GM12878 (cell line): ENCODE measurements at regions not wholly inside any gene's neighbourhood (a gene's known extent, or its start where the extent isn't known, plus 50 kb on each side); places are given as distances from the start of the nearest gene placed in this dataset.

ENCODE experiments used
- ATAC-seq: fragments of 200-7000 bp; cut with Tn5 transposase; 3 replicates; pipeline ENCODE4 v1.9.1; 2020; ENCODE audit warnings: mild to moderate bottlenecking, moderate library complexity
- BruUV-seq: library from RNA; stranded (reverse); fragments of 400-500 nt; replicated peaks from 2 replicates; lab custom pipeline; 2021; lab: Mats Ljungman, UMichigan
- CTCF ChIA-PET: fragments of 300-600 bp; sonication (Branson Sonifier 250); formaldehyde crosslinking; extraction: SDS; loops from one replicate; lab custom pipeline; 2021; ENCODE audit warnings: inconsistent platforms; lab: Yijun Ruan, JAX
- POLR2A ChIA-PET: fragments of 350-600 bp; formaldehyde crosslinking; extraction: SDS; loops from one replicate; lab custom pipeline; 2021; ENCODE audit warnings: inconsistent platforms; lab: Charles Lee
- RAD21 ChIA-PET: fragments of 300-600 bp; sonication (Branson Sonifier 250); formaldehyde crosslinking; loops from one replicate; lab custom pipeline; 2023; ENCODE audit warnings: antibody characterized with exemption; ENCODE audit not compliant: unreplicated experiment; lab: Charles Lee
- SMC1A ChIA-PET: fragments of 300-600 bp; sonication (Branson Sonifier 250); formaldehyde crosslinking; loops from one replicate; lab custom pipeline; 2023; ENCODE audit not compliant: unreplicated experiment, uncharacterized antibody; lab: Charles Lee
- DNase-seq: peaks from one replicate; pipeline ENCODE4 v3.0.0-alpha.2; 2011; ENCODE audit warnings: low read depth, low spot score
- FAIRE-seq: peaks from 3 replicates; lab custom pipeline; 2011; peaks lifted over from hg19 to GRCh38; lab: Jason Lieb, UNC
- H2AFZ ChIP-seq: 2 replicates; pipeline ENCODE4 v1.6.0; 2011; ENCODE audit warnings: low read depth, low read length, control low read depth; ENCODE audit not compliant: control insufficient read depth
- H3K27ac ChIP-seq: 2 replicates; pipeline ENCODE4 v1.5.1; 2011; ENCODE audit warnings: control low read depth; ENCODE audit not compliant: control insufficient read depth, insufficient read depth
- H3K27me3 ChIP-seq, 2 experiments: replicated peaks in 1 of 2; 2 replicates each; pipeline versions ENCODE4 v1.6.0 to v1.6.1; 2011; ENCODE audit warnings: low read length in 1 of 2; ENCODE audit not compliant: control insufficient read depth in 2 of 2, insufficient read depth in 2 of 2
- H3K36me3 ChIP-seq, 2 experiments: 2 replicates each; pipeline ENCODE4 v1.5.1; 2011; ENCODE audit warnings: low read length in 1 of 2; ENCODE audit not compliant: control insufficient read depth in 2 of 2, insufficient read depth in 2 of 2
- H3K4me1 ChIP-seq: 2 replicates; pipeline ENCODE4 v1.6.1; 2011; ENCODE audit warnings: mild to moderate bottlenecking, low read length, moderate library complexity, mixed read lengths; ENCODE audit not compliant: control insufficient read depth, insufficient read depth
- H3K4me2 ChIP-seq: 2 replicates; pipeline ENCODE4 v1.6.0; 2011; ENCODE audit warnings: control low read depth; ENCODE audit not compliant: control insufficient read depth, insufficient read depth
- H3K4me3 ChIP-seq: fragments of 200-600 bp; sonication (generic); 2 replicates; pipeline ENCODE4 v1.5.1; 2016
- H3K79me2 ChIP-seq: 2 replicates; pipeline ENCODE4 v1.6.0; 2011; ENCODE audit warnings: low read length; ENCODE audit not compliant: control insufficient read depth, insufficient read depth
- H3K9ac ChIP-seq: 2 replicates; pipeline ENCODE4 v1.8.0; 2011; ENCODE audit warnings: low read length, control low read depth, mixed read lengths; ENCODE audit not compliant: control insufficient read depth, insufficient read depth
- H3K9me3 ChIP-seq: replicated peaks from 3 replicates; pipeline ENCODE4 v1.5.1; 2011; ENCODE audit warnings: mild to moderate bottlenecking, low read length; ENCODE audit not compliant: control insufficient read depth, insufficient read depth
- H4K20me1 ChIP-seq: 2 replicates; pipeline ENCODE4 v1.6.0; 2011; ENCODE audit not compliant: control insufficient read depth, insufficient read depth
- HCFC1 ChIP-seq: fragments of 150-350 bp; IDR thresholded peaks from 2 replicates; pipeline ENCODE4 v1.6.1; 2014; ENCODE audit warnings: low read length
- IKZF1 ChIP-seq: fragments of 450-650 bp; conservative IDR thresholded peaks from 2 replicates; pipeline ENCODE4 v1.6.1; 2017; ENCODE audit warnings: antibody characterized with exemption, mild to moderate bottlenecking
- JUNB ChIP-seq: IDR thresholded peaks from 2 replicates; pipeline ENCODE4 v1.6.1; 2016; ENCODE audit warnings: antibody characterized with exemption, mild to moderate bottlenecking
- KDM1A ChIP-seq: fragments of 200-600 bp; sonication (generic); IDR thresholded peaks from 2 replicates; pipeline ENCODE4 v1.6.1; 2016; ENCODE audit warnings: borderline replicate concordance
- SRF ChIP-seq, 2 experiments: IDR thresholded peaks; 2 replicates each; pipeline ENCODE4 v1.6.1; 2011; ENCODE audit warnings: low read depth in 2 of 2, low read length in 2 of 2, mild to moderate bottlenecking in 1 of 2, moderate library complexity in 1 of 2
- in situ Hi-C: fragments of 300-500 bp; cut with MboI; formaldehyde crosslinking; loops from 9 replicates; pipeline ENCODE4 v1.14.3; 2018; ENCODE audit warnings: mixed read lengths
- intact Hi-C: fragments of 100-400 bp; cut with micrococcal nuclease; formaldehyde crosslinking; loops from one replicate; pipeline ENCODE4 v1.14.2; 2022; ENCODE audit not compliant: unreplicated experiment
- TF ChIP-seq, protein P1 (sequence below): IDR thresholded peaks from 2 replicates; pipeline ENCODE4 v1.6.1; 2012; ENCODE audit warnings: improper control_type of control experiment, low read depth, low read length; ENCODE audit not compliant: insufficient replicate concordance
- TF ChIP-seq, protein P2 (sequence below): fragments of 450-650 bp; IDR thresholded peaks from 2 replicates; pipeline ENCODE4 v1.6.1; 2018; ENCODE audit warnings: borderline replicate concordance, mild to moderate bottlenecking; ENCODE audit not compliant: partially characterized antibody

DNA sequence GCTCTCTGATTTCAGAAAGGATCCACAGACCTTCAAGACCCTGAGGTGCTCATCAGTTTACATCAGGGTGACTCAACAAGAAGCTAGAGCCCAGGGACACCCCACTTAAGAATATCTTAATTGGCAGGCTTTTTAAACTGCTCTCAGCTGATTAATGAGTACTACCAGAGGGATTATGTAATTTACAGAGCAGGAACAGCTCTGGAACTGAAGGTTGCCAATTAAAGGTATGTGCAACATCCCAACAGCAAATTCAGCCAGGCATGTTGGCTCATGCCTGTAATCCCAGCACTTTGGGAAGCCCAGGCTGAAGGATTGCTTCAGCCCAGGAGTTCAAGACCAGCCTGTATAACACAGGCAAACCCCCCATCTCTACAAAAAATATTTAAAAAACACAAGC is 295.7 kb downstream of the SETD4 start:
- no peak for DNase-seq
- no peaks in the 10 kb centered on the region; a peak in 1 of 4 replicates for H3K27me3 ChIP-seq
- ChIA-PET RAD21 (no interaction called here), CTCF (no interaction called here), POLR2A (no interaction called here), SMC1A (interaction anchor here (1.5 kb wide), 1 partner anchor 11 kb away, joined by 4 read pairs; no protein-coding TSS in a partner anchor)
- no peaks in the 10 kb centered on the region for H3K4me1 ChIP-seq
- no peak overlapping the region for H2AFZ ChIP-seq
- H3K9ac ChIP-seq, result no peak overlapping the region
- no peaks in the 10 kb centered on the region for H3K9me3 ChIP-seq
- TF ChIP-seq HCFC1, result no peak
- no peak for TF ChIP-seq IKZF1
- no peak for TF ChIP-seq SRF (IDR thresholded peaks at IDR 0.05; ENCODE audit: low read depth in 2 of 2, low read length in 2 of 2)
- TF ChIP-seq, protein P1, sequence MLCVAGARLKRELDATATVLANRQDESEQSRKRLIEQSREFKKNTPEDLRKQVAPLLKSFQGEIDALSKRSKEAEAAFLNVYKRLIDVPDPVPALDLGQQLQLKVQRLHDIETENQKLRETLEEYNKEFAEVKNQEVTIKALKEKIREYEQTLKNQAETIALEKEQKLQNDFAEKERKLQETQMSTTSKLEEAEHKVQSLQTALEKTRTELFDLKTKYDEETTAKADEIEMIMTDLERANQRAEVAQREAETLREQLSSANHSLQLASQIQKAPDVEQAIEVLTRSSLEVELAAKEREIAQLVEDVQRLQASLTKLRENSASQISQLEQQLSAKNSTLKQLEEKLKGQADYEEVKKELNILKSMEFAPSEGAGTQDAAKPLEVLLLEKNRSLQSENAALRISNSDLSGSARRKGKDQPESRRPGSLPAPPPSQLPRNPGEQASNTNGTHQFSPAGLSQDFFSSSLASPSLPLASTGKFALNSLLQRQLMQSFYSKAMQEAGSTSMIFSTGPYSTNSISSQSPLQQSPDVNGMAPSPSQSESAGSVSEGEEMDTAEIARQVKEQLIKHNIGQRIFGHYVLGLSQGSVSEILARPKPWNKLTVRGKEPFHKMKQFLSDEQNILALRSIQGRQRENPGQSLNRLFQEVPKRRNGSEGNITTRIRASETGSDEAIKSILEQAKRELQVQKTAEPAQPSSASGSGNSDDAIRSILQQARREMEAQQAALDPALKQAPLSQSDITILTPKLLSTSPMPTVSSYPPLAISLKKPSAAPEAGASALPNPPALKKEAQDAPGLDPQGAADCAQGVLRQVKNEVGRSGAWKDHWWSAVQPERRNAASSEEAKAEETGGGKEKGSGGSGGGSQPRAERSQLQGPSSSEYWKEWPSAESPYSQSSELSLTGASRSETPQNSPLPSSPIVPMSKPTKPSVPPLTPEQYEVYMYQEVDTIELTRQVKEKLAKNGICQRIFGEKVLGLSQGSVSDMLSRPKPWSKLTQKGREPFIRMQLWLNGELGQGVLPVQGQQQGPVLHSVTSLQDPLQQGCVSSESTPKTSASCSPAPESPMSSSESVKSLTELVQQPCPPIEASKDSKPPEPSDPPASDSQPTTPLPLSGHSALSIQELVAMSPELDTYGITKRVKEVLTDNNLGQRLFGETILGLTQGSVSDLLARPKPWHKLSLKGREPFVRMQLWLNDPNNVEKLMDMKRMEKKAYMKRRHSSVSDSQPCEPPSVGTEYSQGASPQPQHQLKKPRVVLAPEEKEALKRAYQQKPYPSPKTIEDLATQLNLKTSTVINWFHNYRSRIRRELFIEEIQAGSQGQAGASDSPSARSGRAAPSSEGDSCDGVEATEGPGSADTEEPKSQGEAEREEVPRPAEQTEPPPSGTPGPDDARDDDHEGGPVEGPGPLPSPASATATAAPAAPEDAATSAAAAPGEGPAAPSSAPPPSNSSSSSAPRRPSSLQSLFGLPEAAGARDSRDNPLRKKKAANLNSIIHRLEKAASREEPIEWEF, result no peak
- TF ChIP-seq, protein P2, sequence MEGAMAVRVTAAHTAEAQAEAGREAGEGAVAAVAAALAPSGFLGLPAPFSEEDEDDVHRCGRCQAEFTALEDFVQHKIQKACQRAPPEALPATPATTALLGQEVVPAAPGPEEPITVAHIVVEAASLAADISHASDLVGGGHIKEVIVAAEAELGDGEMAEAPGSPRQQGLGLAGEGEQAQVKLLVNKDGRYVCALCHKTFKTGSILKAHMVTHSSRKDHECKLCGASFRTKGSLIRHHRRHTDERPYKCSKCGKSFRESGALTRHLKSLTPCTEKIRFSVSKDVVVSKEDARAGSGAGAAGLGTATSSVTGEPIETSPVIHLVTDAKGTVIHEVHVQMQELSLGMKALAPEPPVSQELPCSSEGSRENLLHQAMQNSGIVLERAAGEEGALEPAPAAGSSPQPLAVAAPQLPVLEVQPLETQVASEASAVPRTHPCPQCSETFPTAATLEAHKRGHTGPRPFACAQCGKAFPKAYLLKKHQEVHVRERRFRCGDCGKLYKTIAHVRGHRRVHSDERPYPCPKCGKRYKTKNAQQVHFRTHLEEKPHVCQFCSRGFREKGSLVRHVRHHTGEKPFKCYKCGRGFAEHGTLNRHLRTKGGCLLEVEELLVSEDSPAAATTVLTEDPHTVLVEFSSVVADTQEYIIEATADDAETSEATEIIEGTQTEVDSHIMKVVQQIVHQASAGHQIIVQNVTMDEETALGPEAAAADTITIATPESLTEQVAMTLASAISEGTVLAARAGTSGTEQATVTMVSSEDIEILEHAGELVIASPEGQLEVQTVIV, result no peak
- no peak for TF ChIP-seq KDM1A
- no peak for TF ChIP-seq JUNB
- no TSS peak for BruUV-seq
- no peak overlapping the region for H3K4me3 ChIP-seq
- no peak overlapping the region for H3K27ac ChIP-seq
- FAIRE-seq, result no peak
- no peaks in the 10 kb centered on the region for H3K79me2 ChIP-seq
- in situ Hi-C loops (no loop called here), intact Hi-C loops (no loop called here)
- ATAC-seq, result no peak
- no peak overlapping the region for H3K4me2 ChIP-seq
- H3K36me3 ChIP-seq, result no peaks in the 10 kb centered on the region
- H4K20me1 ChIP-seq, result no peaks in the 10 kb centered on the region
